ENCODE measurements at regions not wholly inside any gene's neighbourhood (a gene's known extent, or its start where the extent isn't known, plus 50 kb on each side); places are given as distances from the start of the nearest gene placed in this dataset.
A peak's percentile ranks its signal among the peaks of the same experiment; 100 is the strongest.

DNA sequence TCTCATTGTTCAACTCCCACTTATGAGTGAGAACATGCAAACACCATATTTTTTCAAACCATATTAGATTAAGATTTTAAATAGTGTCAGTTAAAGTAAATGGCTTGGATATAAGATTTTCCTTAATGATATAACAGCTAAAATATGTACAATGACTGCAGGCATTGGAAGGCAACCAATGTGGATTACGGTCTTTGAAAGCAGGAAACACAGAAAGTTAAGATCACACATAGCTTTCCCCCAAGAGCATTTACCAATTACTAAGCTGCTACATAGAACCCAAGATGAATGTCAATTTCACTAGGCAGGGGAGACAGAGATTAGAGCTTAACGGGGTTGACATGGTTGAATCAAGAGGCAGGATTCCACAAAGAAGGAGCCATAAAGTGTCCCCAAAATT, 173.2 kb upstream of the TRPC4 start:
- no peaks in the 10 kb centered on the region for H3K9me3 ChIP-seq (ENCODE audit: insufficient read depth, low read length, severe bottlenecking)

DNA sequence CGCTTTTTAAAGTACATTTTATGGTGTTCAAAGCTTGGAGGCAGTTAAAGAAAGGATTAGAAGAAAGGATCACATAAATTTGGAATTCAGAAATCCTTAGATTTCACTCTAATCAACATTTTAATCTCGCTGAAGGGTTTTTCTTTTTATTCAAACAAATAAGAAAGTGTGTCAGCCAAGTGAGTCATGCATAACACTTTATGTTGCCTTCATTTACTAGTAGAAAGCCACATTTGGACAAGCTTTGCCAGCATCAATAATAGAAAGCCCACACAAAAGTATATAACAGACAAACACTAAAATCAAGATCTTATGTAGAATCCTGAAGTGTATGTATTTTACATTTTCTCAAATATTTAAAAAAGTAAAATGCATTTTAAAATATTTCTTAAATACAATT, 154.9 kb upstream of the TRPC4 start:
- H3K9me3 ChIP-seq (ENCODE audit: insufficient read depth, low read length, severe bottlenecking), result no peaks in the 10 kb centered on the region
- no peaks in the 10 kb centered on the region for H4K20me1 ChIP-seq (ENCODE audit: insufficient read depth, low read length)
- ATAC-seq (ENCODE audit: insufficient read depth, low read depth), result no peak
- no peaks in the 10 kb centered on the region for H3K27me3 ChIP-seq (ENCODE audit: insufficient read depth, low read length, poor library complexity)
- no peak overlapping the region for H3K4me3 ChIP-seq (ENCODE audit: low read depth in 1 of 2, low read length in 2 of 2)
- H3K4me2 ChIP-seq (ENCODE audit: insufficient read depth, low read length), result no peak overlapping the region
- H3K9ac ChIP-seq (ENCODE audit: low read depth, low read length), result no peak overlapping the region
- no peaks in the 10 kb centered on the region for H3K79me2 ChIP-seq (ENCODE audit: insufficient read depth, low read length)
- no peaks in the 10 kb centered on the region for H3K36me3 ChIP-seq (ENCODE audit: insufficient read depth, low read length)
- no peaks in the 10 kb centered on the region for H3K4me1 ChIP-seq (ENCODE audit: insufficient read depth, low read length)
- no peak for TF ChIP-seq EZH2 (IDR thresholded peaks at IDR 0.05; ENCODE audit: borderline replicate concordance, low read depth, low read length, severe bottlenecking)
- TF ChIP-seq, protein P1, sequence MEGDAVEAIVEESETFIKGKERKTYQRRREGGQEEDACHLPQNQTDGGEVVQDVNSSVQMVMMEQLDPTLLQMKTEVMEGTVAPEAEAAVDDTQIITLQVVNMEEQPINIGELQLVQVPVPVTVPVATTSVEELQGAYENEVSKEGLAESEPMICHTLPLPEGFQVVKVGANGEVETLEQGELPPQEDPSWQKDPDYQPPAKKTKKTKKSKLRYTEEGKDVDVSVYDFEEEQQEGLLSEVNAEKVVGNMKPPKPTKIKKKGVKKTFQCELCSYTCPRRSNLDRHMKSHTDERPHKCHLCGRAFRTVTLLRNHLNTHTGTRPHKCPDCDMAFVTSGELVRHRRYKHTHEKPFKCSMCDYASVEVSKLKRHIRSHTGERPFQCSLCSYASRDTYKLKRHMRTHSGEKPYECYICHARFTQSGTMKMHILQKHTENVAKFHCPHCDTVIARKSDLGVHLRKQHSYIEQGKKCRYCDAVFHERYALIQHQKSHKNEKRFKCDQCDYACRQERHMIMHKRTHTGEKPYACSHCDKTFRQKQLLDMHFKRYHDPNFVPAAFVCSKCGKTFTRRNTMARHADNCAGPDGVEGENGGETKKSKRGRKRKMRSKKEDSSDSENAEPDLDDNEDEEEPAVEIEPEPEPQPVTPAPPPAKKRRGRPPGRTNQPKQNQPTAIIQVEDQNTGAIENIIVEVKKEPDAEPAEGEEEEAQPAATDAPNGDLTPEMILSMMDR (IDR thresholded peaks at IDR 0.05; ENCODE audit: borderline replicate concordance, extremely low read depth, low read length, poor library complexity, severe bottlenecking), result no peak
- no peak for DNase-seq
- H2AFZ ChIP-seq (ENCODE audit: low read depth, low read length), result no peak overlapping the region
- H3K27ac ChIP-seq (ENCODE audit: low read length), result no peak overlapping the region

More for the DNA sequence above, 173.2 kb upstream of the TRPC4 start:
- no peak overlapping the region for H2AFZ ChIP-seq (ENCODE audit: low read depth, low read length)
- H4K20me1 ChIP-seq (ENCODE audit: insufficient read depth, low read length), result no peaks in the 10 kb centered on the region
- no peaks in the 10 kb centered on the region for H3K79me2 ChIP-seq (ENCODE audit: insufficient read depth, low read length)
- H3K36me3 ChIP-seq (ENCODE audit: insufficient read depth, low read length), result no peaks in the 10 kb centered on the region
- no peak overlapping the region for H3K9ac ChIP-seq (ENCODE audit: low read depth, low read length)
- ATAC-seq (ENCODE audit: insufficient read depth, low read depth), result no peak
- H3K4me2 ChIP-seq (ENCODE audit: insufficient read depth, low read length), result no peak overlapping the region
- H3K27me3 ChIP-seq (ENCODE audit: insufficient read depth, low read length, poor library complexity), result no peaks in the 10 kb centered on the region
- H3K4me3 ChIP-seq (ENCODE audit: low read depth in 1 of 2, low read length in 2 of 2), result no peak overlapping the region
- H3K27ac ChIP-seq (ENCODE audit: low read length), result no peak overlapping the region
- no peak for DNase-seq
- TF ChIP-seq EZH2 (IDR thresholded peaks at IDR 0.05; ENCODE audit: borderline replicate concordance, low read depth, low read length, severe bottlenecking), result no peak
- TF ChIP-seq, protein P1 (IDR thresholded peaks at IDR 0.05; ENCODE audit: borderline replicate concordance, extremely low read depth, low read length, poor library complexity, severe bottlenecking), result no peak
- no peaks in the 10 kb centered on the region for H3K4me1 ChIP-seq (ENCODE audit: insufficient read depth, low read length)

DNA sequence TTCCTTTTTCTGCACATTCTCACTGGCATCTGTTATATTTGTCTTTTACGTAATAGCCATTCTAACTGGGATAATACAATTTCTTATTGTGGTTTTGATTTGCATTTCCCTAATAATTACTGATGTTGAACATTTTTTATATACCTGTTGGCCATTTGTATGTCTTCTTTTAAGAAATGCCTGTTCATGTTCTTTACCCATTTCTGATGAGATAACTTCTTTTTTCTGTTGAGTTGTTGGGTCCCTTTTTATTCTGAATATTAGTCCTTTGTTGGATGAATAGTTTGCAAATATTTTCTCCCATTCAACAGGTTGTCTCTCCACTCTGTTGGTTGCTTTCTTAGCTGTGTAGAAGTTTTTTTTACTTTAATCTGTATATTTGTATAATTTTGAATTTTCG, 147.7 kb upstream of the TRPC4 start:
- ATAC-seq (ENCODE audit: insufficient read depth, low read depth) (no peak), DNase-seq (no peak)
- no peak overlapping the region for H3K4me3 ChIP-seq (ENCODE audit: low read depth in 1 of 2, low read length in 2 of 2)
- TF ChIP-seq EZH2 (IDR thresholded peaks at IDR 0.05; ENCODE audit: borderline replicate concordance, low read depth, low read length, severe bottlenecking), result no peak
- TF ChIP-seq, protein P1 (IDR thresholded peaks at IDR 0.05; ENCODE audit: borderline replicate concordance, extremely low read depth, low read length, poor library complexity, severe bottlenecking), result no peak
- H2AFZ ChIP-seq (ENCODE audit: low read depth, low read length), result no peak overlapping the region
- no peaks in the 10 kb centered on the region for H3K79me2 ChIP-seq (ENCODE audit: insufficient read depth, low read length)
- H3K4me2 ChIP-seq (ENCODE audit: insufficient read depth, low read length), result no peak overlapping the region
- H3K27me3 ChIP-seq (ENCODE audit: insufficient read depth, low read length, poor library complexity), result no peaks in the 10 kb centered on the region
- H3K27ac ChIP-seq (ENCODE audit: low read length), result no peak overlapping the region
- no peaks in the 10 kb centered on the region for H3K36me3 ChIP-seq (ENCODE audit: insufficient read depth, low read length)
- no peak overlapping the region for H3K9ac ChIP-seq (ENCODE audit: low read depth, low read length)
- H3K4me1 ChIP-seq (ENCODE audit: insufficient read depth, low read length), result no peaks in the 10 kb centered on the region
- no peaks in the 10 kb centered on the region for H3K9me3 ChIP-seq (ENCODE audit: insufficient read depth, low read length, severe bottlenecking)
- H4K20me1 ChIP-seq (ENCODE audit: insufficient read depth, low read length), result no peaks in the 10 kb centered on the region

DNA sequence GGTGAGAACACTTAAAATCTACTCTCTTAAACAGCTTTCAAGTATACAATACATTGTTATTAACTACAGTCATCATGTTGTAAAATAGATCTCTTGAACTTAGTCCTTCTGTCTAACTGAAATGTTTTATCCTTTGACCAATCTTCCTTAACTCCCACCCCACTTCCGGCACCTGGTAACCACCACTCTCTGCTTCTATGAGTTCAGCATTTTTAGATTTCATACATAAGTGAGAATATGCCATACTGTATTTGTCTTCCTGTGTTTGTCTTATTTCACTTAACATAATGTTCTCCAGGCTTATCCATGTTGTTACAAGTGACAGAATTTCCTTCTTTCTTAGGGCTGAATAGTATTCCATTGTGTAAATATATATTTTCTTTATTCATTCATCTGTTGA, 144.1 kb upstream of the TRPC4 start:
- H3K4me3 ChIP-seq (ENCODE audit: low read depth in 1 of 2, low read length in 2 of 2), result no peak overlapping the region
- no peak overlapping the region for H2AFZ ChIP-seq (ENCODE audit: low read depth, low read length)
- peak; percentile 33 for DNase-seq
- no peaks in the 10 kb centered on the region for H4K20me1 ChIP-seq (ENCODE audit: insufficient read depth, low read length)
- ATAC-seq (ENCODE audit: insufficient read depth, low read depth), result peak; percentile 83
- no peaks in the 10 kb centered on the region for H3K4me1 ChIP-seq (ENCODE audit: insufficient read depth, low read length)
- no peak overlapping the region for H3K9ac ChIP-seq (ENCODE audit: low read depth, low read length)
- no peaks in the 10 kb centered on the region for H3K79me2 ChIP-seq (ENCODE audit: insufficient read depth, low read length)
- no peaks in the 10 kb centered on the region for H3K36me3 ChIP-seq (ENCODE audit: insufficient read depth, low read length)
- TF ChIP-seq, protein P1 (IDR thresholded peaks at IDR 0.05; ENCODE audit: borderline replicate concordance, extremely low read depth, low read length, poor library complexity, severe bottlenecking), result no peak
- no peak for TF ChIP-seq EZH2 (IDR thresholded peaks at IDR 0.05; ENCODE audit: borderline replicate concordance, low read depth, low read length, severe bottlenecking)
- H3K27me3 ChIP-seq (ENCODE audit: insufficient read depth, low read length, poor library complexity), result no peaks in the 10 kb centered on the region
- no peak overlapping the region for H3K27ac ChIP-seq (ENCODE audit: low read length)
- no peak overlapping the region for H3K4me2 ChIP-seq (ENCODE audit: insufficient read depth, low read length)
- no peaks in the 10 kb centered on the region for H3K9me3 ChIP-seq (ENCODE audit: insufficient read depth, low read length, severe bottlenecking)

All from DND-41 (cell line).